NCI-H2196 treated with DMSO at 0.1 percent for 48 hours (cell line): ENCODE measurements at regions not wholly inside any gene's neighbourhood (a gene's known extent, or its start where the extent isn't known, plus 50 kb on each side); places are given as distances from the start of the nearest gene placed in this dataset.

Experiments
- DNase-seq: peaks from one replicate; lab custom pipeline; 2025; ENCODE audit not compliant: unreplicated experiment; lab: John Stamatoyannopoulos, UW

DNA sequence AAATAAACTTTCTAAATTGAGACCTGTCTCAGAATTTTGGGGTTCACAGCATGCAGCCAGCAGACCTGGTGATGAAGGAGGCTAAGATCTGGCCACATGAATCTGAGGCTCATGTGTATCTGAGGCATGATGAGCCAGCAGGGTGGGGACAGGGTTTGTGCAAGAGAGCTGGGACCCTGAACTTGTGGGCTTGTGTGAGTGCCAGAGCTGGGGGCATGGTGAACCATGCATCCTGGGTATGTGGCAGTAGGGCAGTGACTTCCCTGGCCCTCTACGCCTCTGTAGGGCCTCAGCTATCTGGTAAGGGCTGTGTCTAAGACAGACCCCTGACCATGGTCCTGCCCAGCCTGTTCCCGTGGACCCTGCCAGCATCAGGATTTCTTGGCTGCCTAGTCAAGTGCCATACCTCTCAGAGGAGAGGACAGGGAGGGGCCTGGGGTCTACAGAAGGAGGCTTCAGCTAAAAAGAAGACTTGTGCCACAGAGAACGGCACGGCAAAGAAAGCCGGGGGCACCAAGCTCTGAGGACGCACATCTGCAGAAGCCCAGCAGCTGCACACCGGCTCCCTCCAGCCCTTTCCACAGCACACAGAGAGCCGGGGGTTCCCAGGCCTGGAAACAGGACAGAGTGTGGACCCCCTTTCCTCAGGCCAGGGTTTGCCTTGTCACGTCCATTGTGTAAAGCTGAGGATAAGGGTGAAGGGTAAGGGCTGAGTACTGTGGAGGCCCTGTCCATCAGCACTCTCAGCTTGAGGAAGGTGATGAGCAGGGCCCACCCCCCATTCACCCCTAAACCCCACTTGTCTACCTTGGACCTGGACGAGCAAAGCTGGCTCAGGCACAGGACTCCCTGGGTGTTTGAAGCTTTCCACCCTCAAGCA lies 130.1 kb downstream of the MRPL36 start:
- DNase-seq = no peak

DNA sequence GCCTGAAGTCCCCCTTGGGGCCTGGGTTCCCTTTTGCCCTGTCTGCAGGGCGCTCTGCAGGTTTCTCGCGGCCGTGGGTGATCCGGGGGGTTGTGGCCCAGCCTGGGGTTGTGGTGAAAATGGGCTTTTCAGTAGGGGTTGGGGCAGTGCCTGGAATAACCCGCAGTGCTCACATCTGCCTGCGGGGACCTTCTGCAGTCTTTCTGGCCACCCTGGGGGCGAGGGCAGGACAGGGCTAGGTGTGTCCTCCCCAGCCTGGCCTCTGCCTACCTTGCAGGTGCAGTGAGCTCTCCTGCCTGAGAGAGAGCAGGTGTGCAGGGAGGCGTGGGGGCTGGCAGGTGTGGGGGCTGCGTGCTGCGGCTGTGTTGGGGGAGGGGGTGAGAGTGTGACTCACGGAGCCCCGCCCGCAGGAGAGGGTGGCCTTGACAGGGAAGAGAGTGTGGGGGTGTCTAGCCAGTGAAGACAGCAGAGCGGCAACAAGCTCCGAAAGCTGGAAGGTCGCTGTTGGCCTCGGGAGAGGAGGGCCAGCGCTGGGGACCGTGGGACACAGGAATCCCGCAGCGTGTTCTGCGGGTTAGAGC lies 131.4 kb downstream of the MRPL36 start:
- DNase-seq = peak; percentile 33

DNA sequence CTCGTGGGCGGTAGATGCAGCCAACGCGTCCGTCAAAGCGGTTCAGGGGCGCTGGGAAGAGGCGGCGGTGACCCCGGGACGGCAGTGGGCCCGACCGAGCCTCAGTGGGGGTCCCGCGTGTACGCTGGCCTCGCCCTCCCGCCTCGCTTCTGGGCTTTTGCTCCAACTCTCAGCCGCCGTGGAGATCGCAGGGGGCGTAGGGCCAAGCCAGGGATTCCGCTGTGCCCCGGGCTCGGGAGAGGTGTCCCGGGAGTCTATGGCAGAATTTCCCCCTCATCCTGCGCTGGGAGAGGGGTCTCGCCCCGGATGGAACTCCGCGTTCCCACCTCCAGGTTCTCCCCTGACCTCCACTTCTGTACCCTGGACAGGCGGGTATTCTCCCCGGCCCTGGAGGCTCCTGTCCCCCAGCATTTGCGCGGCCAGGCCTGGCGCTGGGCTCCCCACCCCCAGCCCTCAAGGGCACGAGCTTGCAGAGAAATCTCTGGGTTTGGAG lies 131.9 kb downstream of the MRPL36 start:
- no peak for DNase-seq

GRCh38 chr5:1666812-1667588 lies 132.6 kb downstream of the MRPL36 start:
- peak; percentile 10 for DNase-seq

- DNase-seq = no peak
These were observed 133.4 kb downstream of the MRPL36 start for GRCh38 chr5:1666221-1666620.

- no peak for DNase-seq
These were observed 133.8 kb downstream of the MRPL36 start for GRCh38 chr5:1665803-1666202.

DNA sequence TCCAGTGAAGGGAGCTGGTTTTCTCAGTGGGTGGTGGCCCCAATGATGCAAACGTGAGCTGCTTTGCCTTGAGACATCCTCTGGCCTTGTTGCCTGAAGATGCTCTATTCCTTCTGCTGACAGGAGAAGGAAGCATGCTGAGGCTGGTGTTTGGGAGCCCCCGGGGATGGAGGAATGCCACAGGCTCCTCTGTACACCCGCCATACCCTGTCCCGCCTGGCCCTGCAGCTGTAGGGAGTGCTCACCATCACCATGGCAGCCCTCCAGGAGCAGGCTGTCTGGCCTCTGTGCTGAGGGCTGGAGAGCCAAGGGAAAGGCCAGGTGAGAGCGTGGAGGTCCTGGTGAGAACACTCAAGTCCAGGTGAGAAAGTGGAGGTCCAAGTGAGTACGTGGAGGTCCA lies 134.4 kb downstream of the MRPL36 start:
- no peak for DNase-seq

- DNase-seq = no peak
These were observed 136.5 kb downstream of the MRPL36 start for GRCh38 chr5:1663186-1663585.

DNA sequence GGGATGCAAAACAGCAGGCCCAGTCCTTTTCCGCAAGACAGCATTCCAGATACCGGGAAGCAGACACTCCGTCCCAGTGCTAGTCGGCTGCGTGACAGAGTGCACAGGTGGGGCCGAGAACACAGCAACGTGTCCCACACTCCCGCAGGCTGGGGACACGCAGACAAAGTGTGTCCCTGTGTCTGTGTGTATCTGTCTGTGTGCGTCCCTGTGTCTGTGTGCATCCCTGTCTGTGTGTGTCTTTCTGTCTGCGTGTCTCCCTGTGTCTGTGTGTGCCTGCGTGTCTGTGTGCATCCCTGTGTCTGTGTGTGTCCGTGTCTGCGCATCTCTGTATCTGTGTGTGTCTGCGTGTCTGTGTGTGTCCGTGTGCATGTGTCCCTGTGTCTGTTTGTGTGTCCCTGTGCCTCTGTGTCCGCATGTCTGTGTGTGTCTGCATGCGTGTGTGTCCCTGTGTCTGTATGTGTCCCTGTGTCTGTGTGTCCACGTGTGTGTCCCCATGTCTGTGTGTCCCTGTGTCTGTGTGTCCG lies 137.0 kb downstream of the MRPL36 start:
- no peak for DNase-seq

- no peak for DNase-seq
These were observed 137.6 kb downstream of the MRPL36 start for GRCh38 chr5:1661831-1662558.

DNA sequence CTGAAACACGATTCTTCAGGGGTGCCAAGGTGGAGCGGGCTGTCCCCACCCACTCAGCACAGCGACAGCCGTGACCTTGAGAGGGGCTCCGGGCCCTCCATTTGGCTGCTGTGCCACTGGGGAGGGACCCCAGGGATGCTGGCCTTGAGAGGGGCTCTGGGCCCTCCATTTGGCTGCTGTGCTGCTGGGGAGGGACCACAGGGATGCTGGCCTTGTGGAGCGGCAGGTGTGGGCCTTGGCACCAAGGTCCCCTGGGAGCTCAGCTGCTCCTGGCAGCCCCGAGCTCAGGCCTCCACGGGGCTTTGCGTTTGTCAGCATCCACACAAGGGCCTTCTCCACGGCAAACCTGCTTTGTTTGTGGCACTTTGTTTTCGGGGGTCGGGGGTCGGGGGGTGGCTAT lies 137.6 kb upstream of the LPCAT1 start:
- DNase-seq = no peak

DNA sequence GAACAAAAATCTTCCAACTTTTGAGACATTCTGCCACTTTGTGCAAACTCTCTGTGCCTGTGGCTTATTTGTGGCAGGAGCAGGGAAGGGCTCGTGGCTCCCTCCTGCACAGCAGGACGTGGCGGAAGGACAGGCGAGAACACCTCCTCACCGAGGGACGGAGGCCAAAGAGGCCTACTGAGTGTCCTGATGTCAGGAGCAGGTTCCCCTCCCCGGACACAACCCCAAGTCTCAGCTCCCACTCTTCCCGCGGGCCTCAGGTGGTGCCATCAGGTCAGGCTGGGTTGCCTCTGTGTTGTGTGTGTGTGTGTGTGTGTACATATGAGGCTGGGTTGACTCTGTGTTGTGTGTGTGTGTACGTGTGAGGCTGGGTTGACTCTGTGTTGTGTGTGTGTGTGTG lies 136.8 kb upstream of the LPCAT1 start:
- no peak for DNase-seq

GRCh38 chr5:1660001-1660400 lies 136.2 kb upstream of the LPCAT1 start:
- DNase-seq = no peak

- no peak for DNase-seq
These were observed 135.6 kb upstream of the LPCAT1 start for GRCh38 chr5:1659100-1659981.

DNA sequence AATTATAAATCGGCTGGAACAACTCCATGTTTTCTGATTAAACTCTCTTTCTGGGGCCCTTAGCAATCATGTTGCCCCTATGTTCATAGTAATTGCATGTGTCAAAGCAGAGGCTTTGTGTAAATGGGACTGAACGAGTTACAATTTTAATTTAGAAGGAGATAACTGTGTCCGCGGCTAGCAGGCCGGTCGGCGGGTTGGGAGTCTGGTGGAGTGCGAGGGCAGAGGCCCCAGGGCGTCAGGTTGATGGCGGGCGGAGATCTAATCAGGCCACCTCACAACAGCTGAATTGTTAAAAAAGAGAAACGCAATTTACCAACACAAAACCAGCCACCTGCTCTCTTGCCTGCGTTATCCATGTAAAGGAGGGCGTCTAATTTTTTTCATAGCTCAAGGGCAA lies 134.9 kb upstream of the LPCAT1 start:
- no peak for DNase-seq

- no peak for DNase-seq
These were observed 133.5 kb upstream of the LPCAT1 start for GRCh38 chr5:1657161-1657741.

DNA sequence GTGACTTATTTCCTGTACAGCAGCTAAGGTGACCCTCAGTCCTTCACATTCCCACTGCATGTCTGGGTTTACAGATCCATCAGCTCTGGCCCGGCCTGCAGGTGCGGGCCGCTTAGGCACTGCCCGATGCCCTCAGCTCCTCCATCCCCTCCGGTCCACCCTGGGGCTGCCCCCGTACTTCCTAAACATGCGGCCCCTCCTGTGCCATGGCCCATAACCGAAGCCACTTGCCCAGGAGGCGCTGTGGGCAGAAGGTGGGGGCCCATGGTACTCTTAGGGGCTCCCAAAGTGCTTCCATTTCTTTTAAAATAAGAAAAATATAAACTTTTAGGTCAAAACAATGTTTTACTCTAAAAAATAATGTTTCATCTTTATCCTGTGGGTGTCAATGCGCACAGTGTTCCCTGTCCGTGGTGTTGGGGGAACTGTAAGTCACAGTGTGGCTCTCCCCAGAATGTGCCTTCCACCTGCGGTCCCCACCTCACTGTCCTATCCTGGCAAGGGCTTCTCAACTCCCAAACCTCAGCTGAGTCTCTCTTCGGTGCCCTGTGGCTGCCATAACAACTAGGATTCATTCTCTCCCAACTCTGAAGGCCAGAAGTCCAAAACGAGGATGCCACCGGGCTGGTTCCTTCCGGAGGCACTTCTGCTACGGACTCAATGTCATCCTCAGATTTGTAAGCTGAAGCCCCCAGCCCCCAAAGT lies 132.7 kb upstream of the LPCAT1 start:
- no peak for DNase-seq

DNA sequence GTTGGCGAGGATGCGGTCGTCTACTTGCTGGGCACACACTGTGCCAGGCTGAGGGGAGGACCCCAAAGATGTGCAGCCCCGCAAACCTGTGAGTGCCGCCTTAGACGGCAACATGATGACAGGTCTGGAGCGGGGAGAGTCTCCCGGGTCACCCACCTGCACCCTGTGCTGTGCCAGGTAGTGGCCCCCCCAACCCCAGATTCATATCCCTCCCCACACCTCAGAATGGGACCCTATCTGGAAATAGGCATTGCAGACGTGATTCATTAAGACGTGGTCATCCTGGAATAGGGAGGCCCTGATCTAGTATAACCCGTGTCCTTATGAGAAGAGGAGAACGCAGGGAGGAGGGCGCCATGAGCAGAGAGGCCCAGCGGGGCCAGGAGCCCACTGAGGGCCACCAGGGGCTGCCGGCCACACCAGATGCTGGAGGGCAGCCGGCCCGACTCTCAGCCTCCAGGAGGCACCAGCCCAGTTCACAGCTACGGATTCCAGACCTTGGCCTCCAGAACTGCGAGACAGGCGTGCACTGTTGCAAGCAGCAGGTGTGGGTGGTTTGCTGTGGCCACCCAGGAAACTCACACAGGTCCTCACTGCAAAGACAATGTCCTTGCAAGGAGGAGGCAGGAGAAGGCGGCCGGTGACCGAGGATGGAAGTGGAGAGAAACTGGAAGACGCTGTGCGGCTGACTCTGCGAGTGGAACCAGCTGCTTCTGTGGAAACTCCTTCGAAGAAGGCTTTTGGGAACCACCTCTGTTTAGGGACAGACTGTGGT lies 131.9 kb upstream of the LPCAT1 start:
- DNase-seq = no peak
